ENCODE measurements at regions not wholly inside any gene's neighbourhood (a gene's known extent, or its start where the extent isn't known, plus 50 kb on each side); places are given as distances from the start of the nearest gene placed in this dataset.

- DNase-seq (ENCODE audit: low read depth, low spot score): no peak
These were observed 74.3 kb upstream of the CRHR1 start for GRCh38 chr17:45709728-45710288.

- no peak for DNase-seq (ENCODE audit: low read depth, low spot score)
These were observed 68.3 kb upstream of the CRHR1 start for GRCh38 chr17:45715787-45716186.

- no peak for DNase-seq (ENCODE audit: low read depth, low spot score)
These were observed 65.3 kb upstream of the CRHR1 start for GRCh38 chr17:45718791-45719190.

DNA sequence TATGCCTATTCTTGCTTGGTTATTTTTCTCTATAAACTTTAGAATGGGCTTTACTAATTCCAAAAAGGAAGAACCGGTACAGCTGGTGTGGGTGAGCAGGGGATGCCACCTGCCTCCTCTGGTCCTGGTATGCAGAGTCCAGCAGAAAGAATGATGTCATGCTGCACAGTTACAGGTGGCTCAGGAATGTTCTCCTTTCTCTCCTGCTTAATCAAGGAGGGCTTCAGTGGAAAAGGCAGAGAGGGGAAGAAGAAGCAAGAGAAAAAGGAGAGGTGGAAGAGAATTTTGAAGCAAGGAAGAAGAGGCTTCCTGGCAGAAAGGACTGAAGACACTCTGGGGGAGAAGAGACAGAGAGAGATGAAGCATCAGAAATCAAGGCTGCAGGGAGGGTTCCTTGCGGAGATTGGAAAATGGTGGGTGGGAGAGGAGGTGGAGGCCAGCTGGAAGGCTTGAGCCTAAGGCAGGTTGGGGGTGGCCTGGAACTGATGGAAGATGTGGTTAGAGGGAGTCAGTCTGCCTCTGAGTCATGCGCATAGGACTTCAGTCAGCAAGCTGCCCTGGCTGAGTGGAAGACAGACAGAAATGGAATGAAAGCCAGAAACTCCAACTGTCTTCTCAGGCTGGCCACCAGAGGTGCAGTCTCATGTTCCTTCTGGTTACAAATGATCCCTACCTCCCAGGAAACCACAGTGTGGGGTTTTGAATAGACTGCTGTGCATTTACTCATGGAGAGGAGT, 64.6 kb upstream of the CRHR1 start:
- no peak for DNase-seq (ENCODE audit: low read depth, low spot score)

- DNase-seq (ENCODE audit: low read depth, low spot score): no peak
These were observed 63.7 kb upstream of the CRHR1 start for GRCh38 chr17:45720386-45720785.

DNA sequence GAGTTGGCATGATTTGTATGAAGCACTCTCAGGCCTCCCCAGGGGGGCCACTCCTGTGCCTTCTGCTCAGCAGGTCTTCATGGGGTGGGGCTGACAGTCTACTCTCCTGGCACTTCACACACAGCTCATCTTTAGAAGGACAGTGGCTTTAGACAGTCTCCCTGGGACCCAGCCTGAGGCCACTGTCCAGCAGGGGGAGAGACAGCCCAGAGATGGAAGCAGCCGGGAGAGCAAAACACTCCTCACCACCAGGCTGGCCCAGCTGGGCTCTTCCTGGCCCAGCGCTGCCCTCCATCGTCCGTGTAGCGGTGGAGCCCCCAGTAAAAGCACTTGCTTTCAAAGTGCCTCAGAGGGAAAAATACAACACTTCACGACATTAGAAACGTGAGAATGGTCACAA, 62.0 kb upstream of the CRHR1 start:
- no peak for DNase-seq (ENCODE audit: low read depth, low spot score)

DNA sequence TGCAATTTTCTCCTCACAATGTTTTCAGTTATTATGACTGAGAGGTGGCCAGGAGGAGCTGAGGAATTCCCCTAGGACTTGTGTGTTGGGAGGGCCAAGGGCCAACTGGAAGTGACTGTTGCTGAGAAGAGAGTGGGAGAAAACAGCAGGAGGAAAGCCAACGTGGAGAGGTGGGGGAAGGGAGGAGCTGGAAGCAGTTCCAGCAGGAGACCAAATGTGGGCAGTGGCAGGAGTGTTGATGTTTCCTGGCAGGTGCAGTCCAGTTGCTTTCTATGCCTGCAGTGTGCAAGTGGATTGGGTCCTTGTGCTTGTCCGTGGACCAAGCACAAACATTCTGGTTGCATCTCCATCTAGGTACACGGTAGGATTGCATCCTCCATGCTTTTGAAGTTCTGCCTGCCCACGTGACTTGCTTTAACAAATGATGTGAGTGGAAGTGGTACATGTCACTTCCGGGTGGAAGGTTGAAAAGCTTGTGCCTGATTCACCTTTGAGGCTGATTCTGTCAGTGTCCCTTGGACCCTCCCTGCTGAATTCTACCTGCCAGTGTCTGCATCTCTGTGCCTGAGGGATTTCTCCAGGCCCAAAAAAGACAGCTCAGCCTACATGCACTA, 54.7 kb upstream of the CRHR1 start:
- DNase-seq (ENCODE audit: low read depth, low spot score): no peak

GRCh38 chr17:45730192-45730591, 53.9 kb upstream of the CRHR1 start:
- no peak for DNase-seq (ENCODE audit: low read depth, low spot score)

- DNase-seq (ENCODE audit: low read depth, low spot score): no peak
These were observed 52.7 kb upstream of the CRHR1 start for GRCh38 chr17:45731459-45731858.

DNA sequence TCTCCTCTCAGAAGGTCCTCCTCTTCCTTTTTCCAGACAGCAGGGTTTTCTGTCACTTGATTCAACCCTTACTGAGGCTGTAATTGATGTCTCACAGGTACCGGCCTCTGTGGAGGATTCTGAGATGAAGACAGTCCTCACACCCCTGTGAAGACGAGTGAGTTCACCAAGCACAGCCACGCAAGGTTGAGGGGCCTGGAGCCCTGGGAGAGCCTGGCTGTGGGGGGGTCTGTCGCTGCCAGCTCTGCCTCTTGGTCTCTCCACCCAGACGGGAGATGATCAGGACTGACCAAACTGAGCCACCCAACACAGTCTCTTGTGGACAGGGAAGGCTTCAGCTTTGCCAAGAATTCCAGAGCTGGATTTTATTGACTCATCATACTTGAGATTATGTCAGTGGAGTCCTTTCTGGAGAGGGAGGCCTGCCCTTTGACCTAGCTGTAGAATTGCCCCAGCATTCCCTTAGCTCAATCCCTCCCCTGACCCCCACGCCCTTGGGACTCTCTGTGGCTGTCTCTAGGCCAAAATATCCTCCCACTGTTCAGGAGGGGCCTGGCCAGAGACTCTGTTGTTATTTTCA, 51.1 kb upstream of the CRHR1 start:
- no peak for DNase-seq (ENCODE audit: low read depth, low spot score)

GRCh38 chr17:45733781-45734180, 50.3 kb upstream of the CRHR1 start:
- no peak for DNase-seq (ENCODE audit: low read depth, low spot score)

Data from smooth muscle cell of the brain vasculature (primary cell).